ENCODE measurements at regions not wholly inside any gene's neighbourhood (a gene's known extent, or its start where the extent isn't known, plus 50 kb on each side); places are given as distances from the start of the nearest gene placed in this dataset.
"Not testable (repeated sequence)": the region's sequence is repeated elsewhere in the genome, so short reads cannot be mapped to it uniquely, and the experiment has no call there.

DNA sequence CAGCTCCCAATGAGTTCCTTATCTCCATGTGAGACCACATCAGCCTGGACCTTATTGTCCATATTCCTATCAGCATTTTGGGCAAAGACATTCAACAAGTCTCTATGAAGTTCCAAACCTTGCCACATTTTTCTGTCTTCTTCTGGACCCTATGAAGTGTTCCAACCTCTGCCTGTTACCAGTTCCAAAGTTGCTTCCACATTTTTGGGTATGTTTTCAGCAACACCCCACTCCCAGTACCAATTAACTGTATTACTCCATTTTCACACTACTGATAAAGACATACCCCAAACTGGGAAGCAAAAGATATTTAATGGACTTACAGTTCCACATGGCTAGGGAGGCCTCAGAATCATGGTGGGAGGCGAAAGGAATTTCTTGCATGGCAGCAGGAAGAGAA is 548.5 kb downstream of the CHSY3 start:
- no peak overlapping the region for H3K9ac ChIP-seq (ENCODE audit: low read length)
- H3K4me1 ChIP-seq (ENCODE audit: control insufficient read depth, insufficient read depth, low read length): no peaks in the 10 kb centered on the region
- no peak overlapping the region for H3K4me3 ChIP-seq (ENCODE audit: low read length)
- no peak overlapping the region for H3K27ac ChIP-seq (ENCODE audit: low read depth, low read length)
- no peaks in the 10 kb centered on the region for H3K27me3 ChIP-seq (ENCODE audit: control insufficient read depth, insufficient read depth, low read length)
- no peaks in the 10 kb centered on the region for H3K36me3 ChIP-seq (ENCODE audit: control insufficient read depth, insufficient read depth, low read length)

DNA sequence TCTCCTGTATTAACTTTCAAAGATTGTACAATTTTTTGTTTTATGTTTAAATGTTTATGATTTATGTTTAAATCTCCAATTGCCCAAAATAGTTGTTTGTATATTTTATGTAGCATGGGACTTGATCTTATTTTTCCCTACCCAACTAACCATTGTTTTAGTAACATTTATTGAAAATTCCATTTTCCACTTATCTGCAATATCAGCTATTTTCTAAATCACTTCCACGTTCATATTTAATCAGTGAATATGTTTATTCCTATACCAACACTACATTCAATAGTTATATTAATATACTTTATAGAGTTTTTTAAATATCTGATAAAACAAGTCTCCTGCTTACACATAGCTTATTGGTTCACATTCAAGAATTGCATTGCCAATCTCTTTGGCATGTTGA is 532.2 kb downstream of the CHSY3 start:
- Histone ChIP-seq H3K36me3 (ENCODE audit: control insufficient read depth, insufficient read depth, low read length) (no peaks in the 10 kb centered on the region), H3K9ac (ENCODE audit: low read length) (no peak overlapping the region), H3K4me1 (ENCODE audit: control insufficient read depth, insufficient read depth, low read length) (no peaks in the 10 kb centered on the region), H3K27me3 (ENCODE audit: control insufficient read depth, insufficient read depth, low read length) (no peaks in the 10 kb centered on the region), H3K27ac (ENCODE audit: low read depth, low read length) (no peak overlapping the region), H3K4me3 (ENCODE audit: low read length) (no peak overlapping the region)

GRCh38 chr5:130427222-130427955 is 523.1 kb downstream of the CHSY3 start:
- H3K36me3 ChIP-seq (ENCODE audit: control insufficient read depth, insufficient read depth, low read length): no peaks in the 10 kb centered on the region
- H3K9ac ChIP-seq (ENCODE audit: low read length): no peak overlapping the region
- H3K4me3 ChIP-seq (ENCODE audit: low read length): no peak overlapping the region
- no peaks in the 10 kb centered on the region for H3K27me3 ChIP-seq (ENCODE audit: control insufficient read depth, insufficient read depth, low read length)
- H3K27ac ChIP-seq (ENCODE audit: low read depth, low read length): no peak overlapping the region
- no peaks in the 10 kb centered on the region for H3K4me1 ChIP-seq (ENCODE audit: control insufficient read depth, insufficient read depth, low read length)

GRCh38 chr5:130425424-130425823 is 521.2 kb downstream of the CHSY3 start:
- H3K9ac ChIP-seq (ENCODE audit: low read length): no peak overlapping the region
- no peaks in the 10 kb centered on the region for H3K4me1 ChIP-seq (ENCODE audit: control insufficient read depth, insufficient read depth, low read length)
- no peaks in the 10 kb centered on the region for H3K27me3 ChIP-seq (ENCODE audit: control insufficient read depth, insufficient read depth, low read length)
- H3K27ac ChIP-seq (ENCODE audit: low read depth, low read length): no peak overlapping the region
- no peaks in the 10 kb centered on the region for H3K36me3 ChIP-seq (ENCODE audit: control insufficient read depth, insufficient read depth, low read length)
- no peak overlapping the region for H3K4me3 ChIP-seq (ENCODE audit: low read length)

GRCh38 chr5:130424341-130424740 is 520.1 kb downstream of the CHSY3 start:
- H3K4me1 ChIP-seq (ENCODE audit: control insufficient read depth, insufficient read depth, low read length): no peaks in the 10 kb centered on the region
- H3K27me3 ChIP-seq (ENCODE audit: control insufficient read depth, insufficient read depth, low read length): no peaks in the 10 kb centered on the region
- no peaks in the 10 kb centered on the region for H3K36me3 ChIP-seq (ENCODE audit: control insufficient read depth, insufficient read depth, low read length)
- no peak overlapping the region for H3K4me3 ChIP-seq (ENCODE audit: low read length)
- H3K27ac ChIP-seq (ENCODE audit: low read depth, low read length): no peak overlapping the region
- no peak overlapping the region for H3K9ac ChIP-seq (ENCODE audit: low read length)

- Histone ChIP-seq H3K27ac (ENCODE audit: low read depth, low read length) (no peak overlapping the region), H3K4me1 (ENCODE audit: control insufficient read depth, insufficient read depth, low read length) (no peaks in the 10 kb centered on the region), H3K27me3 (ENCODE audit: control insufficient read depth, insufficient read depth, low read length) (no peaks in the 10 kb centered on the region), H3K4me3 (ENCODE audit: low read length) (no peak overlapping the region), H3K9ac (ENCODE audit: low read length) (no peak overlapping the region), H3K36me3 (ENCODE audit: control insufficient read depth, insufficient read depth, low read length) (no peaks in the 10 kb centered on the region)
Observed at GRCh38 chr5:130402906-130403305, 498.6 kb downstream of the CHSY3 start.

DNA sequence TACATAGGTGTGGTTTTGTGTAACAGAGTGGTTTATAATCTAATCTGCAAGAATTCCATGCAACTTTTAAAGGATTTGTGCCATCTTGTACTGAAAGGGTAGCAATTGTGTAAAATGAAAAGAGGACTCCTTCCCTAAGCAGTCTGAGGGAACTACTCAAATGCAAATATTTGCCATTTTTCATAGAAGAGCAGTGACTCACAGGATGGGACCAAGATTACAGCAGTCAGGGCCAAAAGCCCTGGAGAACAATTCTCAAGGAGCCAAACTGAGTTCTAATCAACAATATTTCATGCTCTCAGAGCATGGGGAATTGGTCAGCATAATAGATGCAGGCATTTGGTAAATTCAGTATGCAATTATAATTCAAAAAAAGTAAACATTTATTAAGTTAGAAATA is 495.8 kb downstream of the CHSY3 start:
- Histone ChIP-seq H3K27me3 (ENCODE audit: control insufficient read depth, insufficient read depth, low read length) (no peaks in the 10 kb centered on the region), H3K4me3 (ENCODE audit: low read length) (no peak overlapping the region), H3K9ac (ENCODE audit: low read length) (no peak overlapping the region), H3K36me3 (ENCODE audit: control insufficient read depth, insufficient read depth, low read length) (no peaks in the 10 kb centered on the region), H3K27ac (ENCODE audit: low read depth, low read length) (no peak overlapping the region), H3K4me1 (ENCODE audit: control insufficient read depth, insufficient read depth, low read length) (no peaks in the 10 kb centered on the region)

GRCh38 chr5:130398825-130399224 is 494.6 kb downstream of the CHSY3 start:
- Histone ChIP-seq H3K9ac (ENCODE audit: low read length) (no peak overlapping the region), H3K36me3 (ENCODE audit: control insufficient read depth, insufficient read depth, low read length) (no peaks in the 10 kb centered on the region), H3K27ac (ENCODE audit: low read depth, low read length) (no peak overlapping the region)

GRCh38 chr5:130397727-130398126 is 493.5 kb downstream of the CHSY3 start:
- not testable (repeated sequence) for H3K9ac ChIP-seq (ENCODE audit: low read length); H3K27ac ChIP-seq (ENCODE audit: low read depth, low read length); H3K27me3 ChIP-seq (ENCODE audit: control insufficient read depth, insufficient read depth, low read length)

More at GRCh38 chr5:130398825-130399224, 494.6 kb downstream of the CHSY3 start:
- Histone ChIP-seq H3K4me1 (ENCODE audit: control insufficient read depth, insufficient read depth, low read length) (no peaks in the 10 kb centered on the region), H3K27me3 (ENCODE audit: control insufficient read depth, insufficient read depth, low read length) (no peaks in the 10 kb centered on the region), H3K4me3 (ENCODE audit: low read length) (no peak overlapping the region)

GRCh38 chr5:130397132-130397531 is 492.9 kb downstream of the CHSY3 start:
- Histone ChIP-seq H3K9ac (ENCODE audit: low read length) (no peak overlapping the region), H3K36me3 (ENCODE audit: control insufficient read depth, insufficient read depth, low read length) (no peaks in the 10 kb centered on the region), H3K4me1 (ENCODE audit: control insufficient read depth, insufficient read depth, low read length) (no peaks in the 10 kb centered on the region), H3K27me3 (ENCODE audit: control insufficient read depth, insufficient read depth, low read length) (no peaks in the 10 kb centered on the region), H3K4me3 (ENCODE audit: low read length) (no peak overlapping the region), H3K27ac (ENCODE audit: low read depth, low read length) (no peak overlapping the region)

More at GRCh38 chr5:130397727-130398126, 493.5 kb downstream of the CHSY3 start:
- not testable (repeated sequence) for H3K36me3 ChIP-seq (ENCODE audit: control insufficient read depth, insufficient read depth, low read length); H3K4me3 ChIP-seq (ENCODE audit: low read length); H3K4me1 ChIP-seq (ENCODE audit: control insufficient read depth, insufficient read depth, low read length)

DNA sequence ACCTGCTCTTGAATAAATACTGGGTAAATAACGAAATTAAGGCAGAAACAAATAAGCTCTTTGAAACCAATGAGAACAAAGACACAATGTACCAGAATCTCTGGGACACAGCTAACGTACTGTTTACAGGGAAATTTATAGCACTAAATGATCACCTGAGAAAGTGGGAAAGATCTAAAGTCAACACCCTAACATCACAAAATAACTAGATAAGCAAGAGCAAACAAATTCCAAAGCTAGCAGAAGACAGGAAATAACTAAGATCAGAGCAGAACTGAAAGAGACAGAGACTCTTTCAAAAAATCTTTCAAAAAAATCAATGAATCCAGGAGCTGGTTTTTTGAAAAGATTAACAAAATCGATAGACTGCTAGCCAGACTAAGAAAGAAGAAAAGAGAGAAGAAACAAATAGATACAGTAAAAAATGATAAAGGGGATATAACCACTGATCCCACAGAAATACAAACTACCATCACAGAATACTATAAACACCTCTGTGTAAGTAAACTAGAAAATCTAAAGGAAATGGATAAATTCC is 487.5 kb downstream of the CHSY3 start:
- not testable (repeated sequence) for H3K9ac ChIP-seq (ENCODE audit: low read length); H3K27ac ChIP-seq (ENCODE audit: low read depth, low read length); H3K36me3 ChIP-seq (ENCODE audit: control insufficient read depth, insufficient read depth, low read length); H3K4me1 ChIP-seq (ENCODE audit: control insufficient read depth, insufficient read depth, low read length); H3K27me3 ChIP-seq (ENCODE audit: control insufficient read depth, insufficient read depth, low read length); H3K4me3 ChIP-seq (ENCODE audit: low read length)

DNA sequence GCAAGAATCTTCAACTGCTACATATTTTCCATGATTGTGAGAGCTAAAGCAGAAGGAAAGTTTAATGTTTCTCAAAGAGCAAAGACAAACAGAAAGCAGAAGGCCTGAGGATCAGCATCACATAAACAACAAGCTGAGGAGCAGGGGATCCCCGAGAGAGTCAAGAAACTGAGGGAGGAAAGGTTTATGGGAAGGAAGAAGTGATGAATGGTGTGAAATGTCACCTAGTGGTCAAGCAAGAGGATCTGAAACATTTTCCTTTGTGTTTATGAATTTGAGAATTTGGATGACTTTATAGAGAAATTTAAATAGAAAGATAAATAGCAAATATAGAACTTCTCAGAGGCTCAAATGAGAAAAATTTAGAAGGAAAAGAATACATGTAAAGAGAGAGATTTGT is 481.9 kb downstream of the CHSY3 start:
- Histone ChIP-seq H3K27me3 (ENCODE audit: control insufficient read depth, insufficient read depth, low read length) (no peaks in the 10 kb centered on the region), H3K4me3 (ENCODE audit: low read length) (no peak overlapping the region), H3K4me1 (ENCODE audit: control insufficient read depth, insufficient read depth, low read length) (no peaks in the 10 kb centered on the region), H3K9ac (ENCODE audit: low read length) (no peak overlapping the region), H3K27ac (ENCODE audit: low read depth, low read length) (no peak overlapping the region), H3K36me3 (ENCODE audit: control insufficient read depth, insufficient read depth, low read length) (no peaks in the 10 kb centered on the region)

GRCh38 chr5:130385656-130386055 is 481.4 kb downstream of the CHSY3 start:
- Histone ChIP-seq H3K36me3 (ENCODE audit: control insufficient read depth, insufficient read depth, low read length) (no peaks in the 10 kb centered on the region), H3K4me3 (ENCODE audit: low read length) (no peak overlapping the region), H3K9ac (ENCODE audit: low read length) (no peak overlapping the region), H3K4me1 (ENCODE audit: control insufficient read depth, insufficient read depth, low read length) (no peaks in the 10 kb centered on the region), H3K27ac (ENCODE audit: low read depth, low read length) (no peak overlapping the region), H3K27me3 (ENCODE audit: control insufficient read depth, insufficient read depth, low read length) (no peaks in the 10 kb centered on the region)

All from rectal smooth muscle tissue (tissue), 1 donor.